GM12878 (cell line): ENCODE measurements at regions not wholly inside any gene's neighbourhood (a gene's known extent, or its start where the extent isn't known, plus 50 kb on each side); places are given as distances from the start of the nearest gene placed in this dataset.

Source experiments
- BHLHE40 ChIP-seq, 2 experiments: fragments of 450-650 bp in 1 of 2; IDR thresholded peaks; 2 replicates each; pipeline ENCODE4 v1.6.1; 2011 to 2017; ENCODE audit warnings: low read depth in 2 of 2, borderline replicate concordance in 1 of 2, improper control_type of control experiment in 1 of 2, low read length in 1 of 2, mild to moderate bottlenecking in 1 of 2
- HCFC1 ChIP-seq: fragments of 150-350 bp; IDR thresholded peaks from 2 replicates; pipeline ENCODE4 v1.6.1; 2014; ENCODE audit warnings: low read length
- RELA ChIP-seq: fragments of 450-650 bp; IDR thresholded peaks from 2 replicates; pipeline ENCODE4 v1.8.0; 2014; ENCODE audit warnings: borderline replicate concordance; ENCODE audit not compliant: partially characterized antibody
- SMC3 ChIP-seq: IDR thresholded peaks from 2 replicates; pipeline ENCODE4 v1.6.1; 2011; ENCODE audit warnings: low read length, improper control_type of control experiment, borderline replicate concordance
- SRF ChIP-seq, 2 experiments: IDR thresholded peaks; 2 replicates each; pipeline ENCODE4 v1.6.1; 2011; ENCODE audit warnings: low read depth in 2 of 2, low read length in 2 of 2, mild to moderate bottlenecking in 1 of 2, moderate library complexity in 1 of 2
- ZNF24 ChIP-seq: fragments of 450-650 bp; IDR thresholded peaks from 2 replicates; pipeline ENCODE4 v1.6.1; 2017; ENCODE audit warnings: antibody characterized with exemption, mild to moderate bottlenecking
- TF ChIP-seq, protein P1 (sequence below): fragments of 450-650 bp; IDR thresholded peaks from 2 replicates; pipeline ENCODE4 v1.6.1; 2017; ENCODE audit warnings: borderline replicate concordance
- TF ChIP-seq, protein P2 (sequence below): IDR thresholded peaks from 2 replicates; pipeline ENCODE4 v1.6.1; 2012; ENCODE audit warnings: improper control_type of control experiment, low read depth, low read length; ENCODE audit not compliant: insufficient replicate concordance

DNA sequence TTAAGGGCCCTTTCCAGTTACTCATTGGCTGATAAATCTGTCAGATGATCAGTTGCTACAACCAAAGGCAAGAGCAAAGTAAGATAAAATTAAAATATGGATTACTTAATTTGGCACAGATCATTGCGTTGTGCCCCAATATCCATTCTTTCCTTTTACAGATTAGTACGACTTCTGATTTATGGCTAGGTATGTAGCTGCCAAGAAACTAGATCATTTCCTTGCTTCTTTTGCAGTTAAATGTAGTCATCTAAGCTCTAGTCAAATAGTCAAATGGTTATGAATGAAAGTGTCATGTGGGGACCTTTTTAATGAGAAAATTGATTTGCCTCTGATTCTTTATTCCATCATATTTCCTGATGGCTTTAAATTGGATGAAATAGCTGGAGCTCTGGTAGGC is 1039.9 kb upstream of the FLRT2 start (continued):
- TF ChIP-seq RELA (no peak), SMC3 (no peak), BHLHE40 (IDR thresholded peaks at IDR 0.05; ENCODE audit: borderline replicate concordance in 1 of 2, low read depth in 2 of 2, low read length in 1 of 2) (no peak), SRF (IDR thresholded peaks at IDR 0.05; ENCODE audit: low read depth in 2 of 2, low read length in 2 of 2) (no peak), ZNF24 (no peak), HCFC1 (no peak)
- TF ChIP-seq, protein P1, sequence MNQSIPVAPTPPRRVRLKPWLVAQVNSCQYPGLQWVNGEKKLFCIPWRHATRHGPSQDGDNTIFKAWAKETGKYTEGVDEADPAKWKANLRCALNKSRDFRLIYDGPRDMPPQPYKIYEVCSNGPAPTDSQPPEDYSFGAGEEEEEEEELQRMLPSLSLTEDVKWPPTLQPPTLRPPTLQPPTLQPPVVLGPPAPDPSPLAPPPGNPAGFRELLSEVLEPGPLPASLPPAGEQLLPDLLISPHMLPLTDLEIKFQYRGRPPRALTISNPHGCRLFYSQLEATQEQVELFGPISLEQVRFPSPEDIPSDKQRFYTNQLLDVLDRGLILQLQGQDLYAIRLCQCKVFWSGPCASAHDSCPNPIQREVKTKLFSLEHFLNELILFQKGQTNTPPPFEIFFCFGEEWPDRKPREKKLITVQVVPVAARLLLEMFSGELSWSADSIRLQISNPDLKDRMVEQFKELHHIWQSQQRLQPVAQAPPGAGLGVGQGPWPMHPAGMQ = no peak
- TF ChIP-seq, protein P2, sequence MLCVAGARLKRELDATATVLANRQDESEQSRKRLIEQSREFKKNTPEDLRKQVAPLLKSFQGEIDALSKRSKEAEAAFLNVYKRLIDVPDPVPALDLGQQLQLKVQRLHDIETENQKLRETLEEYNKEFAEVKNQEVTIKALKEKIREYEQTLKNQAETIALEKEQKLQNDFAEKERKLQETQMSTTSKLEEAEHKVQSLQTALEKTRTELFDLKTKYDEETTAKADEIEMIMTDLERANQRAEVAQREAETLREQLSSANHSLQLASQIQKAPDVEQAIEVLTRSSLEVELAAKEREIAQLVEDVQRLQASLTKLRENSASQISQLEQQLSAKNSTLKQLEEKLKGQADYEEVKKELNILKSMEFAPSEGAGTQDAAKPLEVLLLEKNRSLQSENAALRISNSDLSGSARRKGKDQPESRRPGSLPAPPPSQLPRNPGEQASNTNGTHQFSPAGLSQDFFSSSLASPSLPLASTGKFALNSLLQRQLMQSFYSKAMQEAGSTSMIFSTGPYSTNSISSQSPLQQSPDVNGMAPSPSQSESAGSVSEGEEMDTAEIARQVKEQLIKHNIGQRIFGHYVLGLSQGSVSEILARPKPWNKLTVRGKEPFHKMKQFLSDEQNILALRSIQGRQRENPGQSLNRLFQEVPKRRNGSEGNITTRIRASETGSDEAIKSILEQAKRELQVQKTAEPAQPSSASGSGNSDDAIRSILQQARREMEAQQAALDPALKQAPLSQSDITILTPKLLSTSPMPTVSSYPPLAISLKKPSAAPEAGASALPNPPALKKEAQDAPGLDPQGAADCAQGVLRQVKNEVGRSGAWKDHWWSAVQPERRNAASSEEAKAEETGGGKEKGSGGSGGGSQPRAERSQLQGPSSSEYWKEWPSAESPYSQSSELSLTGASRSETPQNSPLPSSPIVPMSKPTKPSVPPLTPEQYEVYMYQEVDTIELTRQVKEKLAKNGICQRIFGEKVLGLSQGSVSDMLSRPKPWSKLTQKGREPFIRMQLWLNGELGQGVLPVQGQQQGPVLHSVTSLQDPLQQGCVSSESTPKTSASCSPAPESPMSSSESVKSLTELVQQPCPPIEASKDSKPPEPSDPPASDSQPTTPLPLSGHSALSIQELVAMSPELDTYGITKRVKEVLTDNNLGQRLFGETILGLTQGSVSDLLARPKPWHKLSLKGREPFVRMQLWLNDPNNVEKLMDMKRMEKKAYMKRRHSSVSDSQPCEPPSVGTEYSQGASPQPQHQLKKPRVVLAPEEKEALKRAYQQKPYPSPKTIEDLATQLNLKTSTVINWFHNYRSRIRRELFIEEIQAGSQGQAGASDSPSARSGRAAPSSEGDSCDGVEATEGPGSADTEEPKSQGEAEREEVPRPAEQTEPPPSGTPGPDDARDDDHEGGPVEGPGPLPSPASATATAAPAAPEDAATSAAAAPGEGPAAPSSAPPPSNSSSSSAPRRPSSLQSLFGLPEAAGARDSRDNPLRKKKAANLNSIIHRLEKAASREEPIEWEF = no peak
